HG02884 (cell line): ENCODE measurements at regions not wholly inside any gene's neighbourhood (a gene's known extent, or its start where the extent isn't known, plus 50 kb on each side); places are given as distances from the start of the nearest gene placed in this dataset.
"Not testable (repeated sequence)": the region's sequence is repeated elsewhere in the genome, so short reads cannot be mapped to it uniquely, and the experiment has no call there.

Source experiments
- ATAC-seq: cut with Tn5 transposase; IDR thresholded peaks from one replicate; pipeline ENCODE4 v1.9.1; 2021; ENCODE audit warnings: mild to moderate bottlenecking, moderate library complexity; ENCODE audit not compliant: unreplicated experiment

DNA sequence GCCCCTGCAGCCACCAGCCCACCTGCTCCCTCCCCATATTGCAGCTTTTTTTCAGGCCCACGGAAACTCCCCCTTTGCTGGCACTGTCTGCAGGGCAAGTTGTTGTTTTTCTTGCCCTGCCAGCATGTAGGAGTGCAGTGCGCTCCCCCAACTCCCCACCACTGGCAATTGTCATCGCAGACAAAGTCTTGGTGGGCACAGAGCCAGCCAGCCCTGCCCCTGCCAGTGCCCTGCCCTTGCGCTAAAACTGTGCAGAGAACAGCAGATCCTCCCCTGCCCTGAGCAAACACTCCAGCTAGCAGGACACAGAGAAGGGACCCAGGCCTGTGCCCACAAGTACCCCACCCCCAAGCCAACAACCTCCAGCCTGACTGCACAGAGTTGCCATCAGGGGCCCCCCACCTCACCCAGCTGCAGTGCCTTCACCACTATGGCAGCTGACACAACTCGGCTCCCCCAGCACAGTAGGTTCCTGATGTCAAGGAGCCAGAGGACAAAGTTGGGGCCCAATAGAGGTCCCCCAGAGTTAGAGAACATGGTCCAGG is 158.1 kb upstream of the ARHGAP42 start:
- ATAC-seq = no peak

DNA sequence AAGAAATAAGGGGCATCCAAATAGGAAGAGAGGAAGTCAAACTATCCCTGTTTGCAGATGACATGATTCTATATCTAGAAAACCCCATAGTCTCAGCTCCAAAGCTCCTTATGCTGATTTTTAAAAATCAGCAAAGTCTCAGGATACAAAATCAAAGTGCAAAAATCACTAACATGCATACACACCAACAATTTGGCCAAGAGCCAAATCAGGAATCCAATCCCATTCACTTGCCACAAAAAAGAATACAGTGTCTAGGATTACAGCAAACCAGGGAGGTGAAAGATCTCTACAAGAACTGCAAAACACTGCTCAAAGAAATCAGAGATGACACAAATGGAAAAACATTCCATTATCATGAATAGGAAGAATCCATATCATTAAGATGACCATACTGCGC is 155.8 kb upstream of the ARHGAP42 start:
- ATAC-seq = not testable (repeated sequence)

- ATAC-seq = no peak
Measured at GRCh38 chr11:100536979-100537378, 150.1 kb upstream of the ARHGAP42 start.

- no peak for ATAC-seq
Measured at GRCh38 chr11:100543386-100543785, 143.7 kb upstream of the ARHGAP42 start.

DNA sequence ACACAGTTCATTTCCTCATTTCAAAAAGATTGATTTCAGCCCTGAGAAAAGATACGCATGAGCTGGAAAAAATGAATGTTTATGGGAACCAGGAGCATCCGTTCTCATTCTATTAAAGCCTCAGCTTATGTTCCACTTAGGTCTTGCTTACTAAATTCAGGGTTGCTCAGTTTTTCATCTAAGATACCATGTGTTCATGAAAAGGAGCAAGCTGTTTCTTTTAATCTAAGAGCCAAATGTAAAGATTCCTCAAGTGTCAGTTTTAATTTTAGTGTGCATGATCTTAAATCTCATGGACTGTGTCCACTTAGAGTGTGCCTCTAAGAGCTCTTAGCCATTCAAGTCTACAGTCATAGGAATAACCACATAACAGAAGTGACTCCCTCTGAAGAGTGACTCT is 141.5 kb upstream of the ARHGAP42 start:
- ATAC-seq = no peak

DNA sequence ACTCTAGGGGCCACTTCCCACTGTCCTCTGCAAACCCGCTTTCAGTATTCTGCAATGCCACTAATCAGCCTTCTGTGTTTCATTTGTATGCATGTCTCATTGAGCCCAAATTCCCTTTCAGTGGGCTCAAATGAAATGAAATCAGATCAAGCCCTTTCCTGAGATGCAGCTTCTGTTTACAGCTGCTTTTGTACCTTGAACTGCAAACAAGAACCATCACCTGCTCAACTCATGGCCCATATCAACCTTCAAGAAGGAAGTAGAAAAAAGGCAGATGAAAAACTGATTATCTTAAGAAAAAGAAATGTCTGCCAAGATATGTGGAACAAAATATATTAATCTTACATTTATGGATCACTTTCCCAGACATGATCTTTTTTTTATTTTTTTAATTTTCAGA is 141.1 kb upstream of the ARHGAP42 start:
- no peak for ATAC-seq

GRCh38 chr11:100546714-100547113 is 140.4 kb upstream of the ARHGAP42 start:
- ATAC-seq = no peak

DNA sequence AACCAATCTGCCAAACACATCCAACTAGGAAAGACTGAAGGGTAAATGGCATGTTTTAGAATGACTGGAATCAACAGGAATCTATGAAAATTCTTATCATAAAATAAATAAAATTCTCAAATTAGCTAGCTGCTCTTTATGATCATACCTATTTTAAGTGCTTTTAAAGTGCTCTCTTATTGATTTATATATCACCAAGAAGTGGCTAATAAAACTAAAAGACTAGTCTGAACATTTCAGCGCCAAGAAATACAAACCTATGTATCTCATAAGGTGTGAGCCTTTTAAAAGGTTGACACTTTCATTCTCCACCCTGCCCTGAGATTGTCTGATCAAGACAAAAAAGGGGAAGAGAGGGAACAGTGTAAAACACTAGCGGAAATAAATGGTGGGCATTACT is 136.8 kb upstream of the ARHGAP42 start:
- ATAC-seq = no peak

DNA sequence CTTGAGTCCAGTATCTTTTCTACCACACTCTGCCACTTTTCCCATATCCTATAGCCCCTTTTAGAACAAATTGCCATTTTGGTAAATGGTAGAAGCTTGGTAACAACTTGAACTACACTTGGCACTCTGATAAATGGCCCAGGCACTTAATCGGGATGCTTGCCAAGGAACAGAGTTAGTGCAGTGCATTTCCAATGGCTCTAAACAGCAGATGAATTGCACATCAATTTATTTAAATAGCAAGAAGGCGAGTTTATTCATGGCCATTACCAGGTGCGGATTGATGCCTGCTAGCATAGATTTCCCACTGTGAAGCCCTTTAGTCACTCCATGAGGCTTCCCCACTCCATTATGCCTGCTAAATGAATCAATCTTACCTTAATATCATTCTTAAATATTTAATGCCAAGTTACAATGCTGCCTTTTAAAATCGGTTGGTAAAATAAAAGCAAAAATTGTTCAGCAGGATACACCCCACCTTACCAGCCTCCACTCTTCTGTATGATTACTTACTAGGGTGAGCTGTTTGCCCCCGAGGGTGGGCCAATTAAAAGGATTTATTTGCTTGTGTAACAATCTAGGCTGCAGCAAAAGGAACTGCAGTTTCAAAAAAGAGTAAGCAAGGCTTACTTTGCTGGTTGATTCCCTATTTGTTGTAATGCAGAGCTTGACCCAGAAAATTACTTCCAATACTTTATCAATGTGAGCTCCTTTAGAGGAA is 136.0 kb upstream of the ARHGAP42 start:
- ATAC-seq = no peak

DNA sequence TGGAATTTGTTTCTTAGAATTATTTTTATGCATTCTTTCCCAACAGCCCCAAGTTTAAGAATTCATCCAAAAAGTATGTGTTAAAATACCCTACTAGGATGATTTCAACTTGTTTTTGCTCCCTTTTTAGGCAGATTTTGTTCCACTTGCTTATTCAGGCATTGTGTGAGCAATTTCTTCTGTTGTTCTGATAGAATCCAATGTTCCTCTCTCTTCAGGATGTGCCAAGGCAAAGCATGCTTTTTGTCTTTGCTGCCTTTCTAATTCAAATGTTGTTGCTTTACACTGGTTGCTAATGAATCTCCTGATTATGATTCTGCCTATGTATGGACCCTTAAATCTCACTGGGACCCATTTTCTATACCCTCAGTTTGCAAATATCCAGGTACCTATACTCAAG is 131.2 kb upstream of the ARHGAP42 start:
- no peak for ATAC-seq

GRCh38 chr11:100556781-100557180 is 130.3 kb upstream of the ARHGAP42 start:
- ATAC-seq = no peak

DNA sequence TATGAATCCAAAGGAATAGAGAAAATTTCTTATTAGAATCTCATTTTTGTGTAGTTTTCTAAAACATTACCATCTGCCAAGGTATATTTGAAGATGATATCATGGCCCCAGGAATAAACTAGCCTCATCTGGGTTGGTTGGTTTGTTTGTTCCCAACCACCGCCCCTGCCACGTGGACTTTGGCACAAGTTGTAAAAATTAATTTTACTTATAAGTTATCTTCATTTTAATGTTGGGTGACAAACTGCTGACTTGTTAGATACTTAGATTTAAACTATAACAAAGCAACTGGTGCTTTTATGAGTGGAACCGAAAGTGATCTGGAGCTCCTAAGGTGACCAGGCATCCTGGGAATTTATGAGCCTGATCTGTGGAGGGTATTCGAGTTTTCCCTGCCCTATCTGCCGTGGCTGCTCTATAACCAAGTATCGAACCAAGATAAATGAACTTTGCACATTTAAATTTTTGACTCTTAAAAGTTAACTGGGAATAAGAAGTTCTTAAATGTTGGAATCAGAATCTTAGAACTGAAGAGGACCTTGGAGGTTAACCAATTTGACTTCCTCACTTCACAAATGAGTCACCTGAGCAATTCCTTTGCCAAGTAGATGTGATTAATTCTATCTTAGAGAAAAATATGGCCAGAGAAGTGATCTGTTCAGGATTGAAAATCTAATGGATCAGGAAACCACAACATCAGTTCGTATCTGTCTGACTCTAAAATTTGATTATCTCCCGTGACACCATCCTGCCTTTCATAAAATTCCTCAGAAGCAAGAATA is 129.1 kb upstream of the ARHGAP42 start:
- ATAC-seq = no peak

DNA sequence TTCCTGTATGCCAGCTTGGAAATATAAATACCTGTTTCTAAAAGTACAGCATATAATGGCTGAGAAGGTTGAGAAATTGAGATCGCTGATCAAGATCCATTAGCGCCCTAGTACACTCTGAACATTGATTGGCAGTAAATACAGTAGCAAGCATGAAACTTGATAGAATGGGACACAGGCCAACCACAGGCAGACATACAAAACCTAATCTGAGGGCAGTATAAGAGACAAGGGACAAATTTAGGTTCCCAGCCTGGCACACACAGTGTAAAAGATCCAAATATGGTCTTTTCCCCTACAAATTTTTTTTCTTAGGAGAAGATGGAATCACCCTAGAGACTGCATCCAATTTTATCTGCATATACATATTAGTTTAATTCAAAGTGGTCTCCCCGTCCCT is 126.5 kb upstream of the ARHGAP42 start:
- no peak for ATAC-seq

- no peak for ATAC-seq
Measured at GRCh38 chr11:100561323-100561722, 125.8 kb upstream of the ARHGAP42 start.

DNA sequence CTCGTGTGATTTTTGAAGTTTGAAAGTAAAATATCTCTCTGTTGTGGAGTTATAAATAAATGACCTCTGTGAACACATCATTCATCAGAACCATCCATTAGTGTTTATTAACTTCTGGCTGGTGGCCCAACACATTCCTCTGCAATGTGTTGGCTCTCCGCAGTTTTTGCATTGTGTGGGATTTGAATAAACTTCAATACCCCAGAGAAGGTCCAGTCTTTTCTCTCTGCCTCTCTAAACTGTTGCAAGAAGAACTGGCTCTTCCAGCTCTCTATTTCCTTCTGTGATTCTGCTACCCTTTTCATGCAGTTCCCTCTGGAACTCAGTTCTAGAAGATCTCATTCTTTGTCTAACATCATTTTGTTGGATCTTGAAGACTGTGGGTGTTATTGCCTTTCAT is 125.0 kb upstream of the ARHGAP42 start:
- no peak for ATAC-seq

- ATAC-seq = no peak
Measured at GRCh38 chr11:100563541-100564280, 123.4 kb upstream of the ARHGAP42 start.

DNA sequence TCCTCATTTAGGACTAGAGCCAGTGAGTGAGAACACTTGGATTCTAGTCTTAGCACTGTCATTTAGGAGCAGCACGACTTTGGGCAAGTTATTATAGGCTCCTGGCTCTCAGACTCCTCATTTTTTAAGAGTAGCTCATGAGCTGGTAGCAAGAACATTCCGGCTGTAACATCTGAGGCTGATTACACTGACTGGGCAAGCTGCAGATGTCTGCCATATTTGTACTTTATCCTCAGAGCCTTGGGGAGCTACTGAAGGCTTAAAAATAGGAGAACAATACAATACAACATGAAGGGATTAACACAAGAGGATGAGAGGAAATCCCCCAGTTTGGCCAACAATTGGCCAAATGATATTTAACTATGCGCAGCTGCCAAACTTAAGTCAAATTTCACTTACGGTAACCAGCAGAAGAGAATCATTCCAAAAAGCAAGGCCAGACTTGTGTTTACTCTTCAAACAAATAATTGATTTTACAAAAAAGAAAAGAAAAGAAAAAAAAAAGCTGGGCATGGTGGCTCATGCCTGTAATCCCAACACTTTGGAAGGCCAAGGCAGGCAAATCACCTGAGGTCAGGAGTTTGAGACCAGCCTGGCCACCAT is 113.1 kb upstream of the ARHGAP42 start:
- no peak for ATAC-seq

DNA sequence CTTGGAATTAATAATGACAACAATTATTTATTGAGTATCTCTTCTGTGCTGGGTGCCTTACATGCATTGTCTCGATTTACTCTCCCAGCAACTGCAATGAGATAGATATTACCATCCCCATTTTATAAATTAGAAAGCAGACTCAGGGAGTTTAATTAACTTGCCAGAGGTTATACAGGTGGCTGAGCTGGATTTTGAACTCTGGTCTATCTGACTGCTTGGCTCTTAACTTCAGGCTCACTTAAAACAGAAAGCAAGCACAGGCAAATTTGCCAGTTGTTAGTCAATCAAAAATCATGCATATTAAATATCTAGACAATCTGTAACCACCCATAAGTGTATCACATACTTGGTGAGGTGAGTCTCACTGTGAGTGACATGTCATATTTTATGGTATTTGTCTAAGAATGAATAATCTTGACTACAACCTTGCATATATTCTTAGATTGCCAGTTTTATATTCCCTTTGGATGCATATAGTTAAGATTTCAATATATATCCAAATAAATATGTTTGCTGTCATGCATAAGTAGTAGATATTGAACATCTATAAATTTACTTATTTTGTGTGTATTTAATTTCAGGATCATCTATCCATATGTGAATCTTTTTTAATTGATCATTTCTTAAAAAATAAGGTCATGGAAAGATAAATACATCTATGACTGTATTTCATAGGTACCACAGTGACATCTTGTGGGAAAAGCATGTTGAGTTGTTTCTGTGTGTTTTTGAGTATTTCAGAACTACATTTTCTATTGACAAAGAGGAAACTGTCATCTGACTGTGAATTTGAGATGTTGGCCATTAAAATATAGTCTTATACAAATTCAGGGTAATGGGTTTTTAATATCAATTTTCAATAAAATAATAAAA is 112.0 kb upstream of the ARHGAP42 start:
- ATAC-seq = no peak

DNA sequence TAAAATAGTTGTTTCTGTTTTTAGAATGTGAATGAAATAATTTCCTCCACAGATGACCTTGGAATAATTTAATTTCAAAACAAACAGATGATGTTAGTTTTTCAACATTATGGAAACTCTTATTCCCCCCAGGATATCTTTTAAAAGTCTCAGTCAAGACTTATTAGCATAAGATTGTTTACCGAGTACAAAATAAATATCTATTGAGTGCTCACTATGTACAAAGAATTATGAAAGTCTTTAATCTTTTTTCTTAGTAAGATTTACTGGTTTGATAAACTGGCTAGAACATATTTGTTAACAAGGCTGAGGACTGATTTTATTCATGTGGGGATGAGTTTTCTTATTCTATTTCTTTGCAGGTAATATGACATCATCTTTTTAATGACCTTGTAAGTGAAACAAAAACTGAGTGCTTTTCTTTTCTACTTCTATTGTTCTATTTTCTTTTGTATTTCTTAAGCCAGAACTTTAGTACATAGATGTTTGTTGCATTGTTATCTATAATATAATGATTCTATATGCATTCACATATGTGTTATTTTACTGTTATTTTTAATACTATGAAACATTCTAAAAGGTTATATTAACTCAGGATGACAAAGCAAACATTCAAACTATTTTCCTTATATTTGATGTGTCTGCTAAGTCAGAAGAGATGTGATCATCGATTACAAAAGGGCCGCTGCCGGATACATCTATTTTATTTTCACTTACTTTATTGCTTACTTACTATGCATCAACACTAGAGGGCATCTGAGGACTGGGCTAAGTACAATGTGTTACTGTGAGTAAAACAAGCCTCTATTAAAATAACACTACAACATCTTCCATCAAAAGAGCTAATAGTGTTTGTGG is 111.0 kb upstream of the ARHGAP42 start:
- peak; percentile 77 for ATAC-seq
